K562 (cell line): ENCODE measurements at regions not wholly inside any gene's neighbourhood (a gene's known extent, or its start where the extent isn't known, plus 50 kb on each side); places are given as distances from the start of the nearest gene placed in this dataset.

Source experiments
- ATAC-seq: fragments of 200-7000 bp; cut with Tn5 transposase; 3 replicates; pipeline ENCODE4 v1.9.1; 2020; ENCODE audit warnings: moderate library complexity
- BruUV-seq: library from RNA; stranded (reverse); fragments of 400-500 nt; replicated peaks from 2 replicates; lab custom pipeline; 2021; lab: Mats Ljungman, UMichigan
- CTCF ChIA-PET: fragments of 300-600 bp; formaldehyde crosslinking; extraction: SDS; loops from one replicate; lab custom pipeline; 2021; ENCODE audit warnings: low intra/inter-chr PET ratio; lab: Yijun Ruan, JAX
- POLR2A ChIA-PET: fragments of 300-600, 350-650 bp; sonication (Branson Sonifier 250); formaldehyde crosslinking; extraction: SDS; loops from one replicate; lab custom pipeline; 2021; ENCODE audit warnings: antibody characterized with exemption, inconsistent platforms; lab: Yijun Ruan, JAX
- DNase-seq, 4 experiments: peaks; one replicate each; pipeline versions ENCODE4 v3.0.0 to v3.0.0-alpha.2; 2011 to 2018; ENCODE audit warnings: low spot score in 3 of 4, mixed read lengths in 3 of 4; ENCODE audit errors: extremely low read depth in 1 of 4
- FAIRE-seq: peaks from 2 replicates; lab custom pipeline; 2011; peaks lifted over from hg19 to GRCh38; lab: Jason Lieb, UNC
- H2AFZ ChIP-seq: 2 replicates; pipeline ENCODE4 v1.6.0; 2011; ENCODE audit warnings: low read depth, low read length, control low read depth, inconsistent platforms
- H3K27ac ChIP-seq: fragments of 200-600 bp; 3 replicates; pipeline ENCODE4 v1.8.0; 2011; ENCODE audit warnings: low read depth, mild to moderate bottlenecking, control low read depth, inconsistent platforms, low read length, moderate library complexity, mixed read lengths; ENCODE audit errors: extremely low read depth
- H3K27me3 ChIP-seq, 2 experiments: fragments of 300-600 bp in 1 of 2; 2 replicates in 1 of 2; 3 replicates in 1 of 2; pipeline versions ENCODE4 v1.6.0 to v1.8.0; 2011; ENCODE audit warnings: inconsistent platforms in 2 of 2, low read length in 2 of 2, mild to moderate bottlenecking in 1 of 2, mixed read lengths in 1 of 2, moderate library complexity in 1 of 2; ENCODE audit not compliant: control insufficient read depth in 2 of 2, insufficient read depth in 2 of 2
- H3K36me3 ChIP-seq: fragments of 300-600 bp; 3 replicates; pipeline ENCODE4 v1.8.0; 2011; ENCODE audit warnings: mild to moderate bottlenecking, low read length, inconsistent platforms; ENCODE audit not compliant: control insufficient read depth, insufficient read depth
- H3K4me1 ChIP-seq, 2 experiments: fragments of 200-600 bp in 1 of 2; replicated peaks in 1 of 2; 2 replicates in 1 of 2; 3 replicates in 1 of 2; pipeline versions ENCODE4 v1.5.1 to v1.8.0; 2011; ENCODE audit warnings: inconsistent platforms in 2 of 2, low read length in 2 of 2, mild to moderate bottlenecking in 1 of 2, mixed read lengths in 1 of 2, moderate library complexity in 1 of 2; ENCODE audit not compliant: control insufficient read depth in 2 of 2, insufficient read depth in 2 of 2
- H3K4me2 ChIP-seq: 2 replicates; pipeline ENCODE4 v1.6.1; 2011; ENCODE audit warnings: low read length, control low read depth, inconsistent platforms, mixed read lengths; ENCODE audit not compliant: insufficient read depth
- H3K4me3 ChIP-seq: fragments of 200-600 bp; sonication (generic), shearing (Covaris generic); 2 replicates; pipeline ENCODE4 v1.5.1; 2016; ENCODE audit warnings: control low read depth, inconsistent platforms
- H3K79me2 ChIP-seq: fragments of 200-600 bp; 3 replicates; pipeline ENCODE4 v1.8.0; 2011; ENCODE audit warnings: low read length, inconsistent platforms; ENCODE audit not compliant: control insufficient read depth, insufficient read depth
- H3K9ac ChIP-seq, 2 experiments: 2 replicates each; pipeline versions ENCODE4 v1.6.0 to v1.6.1; 2011; ENCODE audit warnings: low read depth in 2 of 2, low read length in 2 of 2, control low read depth in 1 of 2, inconsistent platforms in 1 of 2, mild to moderate bottlenecking in 1 of 2, mixed read lengths in 1 of 2; ENCODE audit not compliant: insufficient read depth in 1 of 2
- H3K9me1 ChIP-seq: one replicate; pipeline ENCODE4 v1.6.0; 2011; ENCODE audit warnings: inconsistent platforms, mild to moderate bottlenecking, low read length, moderate library complexity; ENCODE audit not compliant: control insufficient read depth, insufficient read depth
- H3K9me3 ChIP-seq: replicated peaks from 2 replicates; pipeline ENCODE4 v1.5.1; 2011; ENCODE audit warnings: low read depth, low read length, inconsistent platforms; ENCODE audit not compliant: control insufficient read depth, insufficient read depth
- H4K20me1 ChIP-seq: replicated peaks from 2 replicates; pipeline ENCODE4 v1.6.1; 2011; ENCODE audit warnings: low read length, inconsistent platforms, mixed read lengths; ENCODE audit not compliant: control insufficient read depth, insufficient read depth
- KLF6 ChIP-seq: fragments of 250-450 bp; sonication (Bioruptor Pico); IDR thresholded peaks from 2 replicates; pipeline ENCODE4 v1.4.0; 2020; ENCODE audit warnings: mild to moderate bottlenecking, moderate library complexity, borderline replicate concordance
- NFATC3 ChIP-seq: fragments of 450-650 bp; IDR thresholded peaks from 2 replicates; pipeline ENCODE4 v1.6.1; 2017; ENCODE audit warnings: mild to moderate bottlenecking
- SRSF3 ChIP-seq: fragments of 200-400 bp; formaldehyde crosslinking; IDR thresholded peaks from 2 replicates; pipeline ENCODE4 v1.6.1; 2016; ENCODE audit warnings: mild to moderate bottlenecking, low read length, moderate library complexity; ENCODE audit not compliant: insufficient read depth
- ZNF143 ChIP-seq: sonication (generic); formaldehyde crosslinking; IDR thresholded peaks from 2 replicates; pipeline ENCODE4 v1.9.0; 2022; ENCODE audit warnings: mild to moderate bottlenecking, missing genetic modification reagents
- ZNF239 ChIP-seq: fragments of 250-450 bp; sonication (Bioruptor Pico); IDR thresholded peaks from 2 replicates; pipeline ENCODE4 v1.4.0; 2020; ENCODE audit warnings: mild to moderate bottlenecking
- WGBS: fragments of 100-300 bp; shearing (Covaris generic); methylation state at CpG from one replicate; pipeline ENCODE4 v1.1.6; 2016; ENCODE audit warnings: low coverage, mixed read lengths; ENCODE audit not compliant: insufficient coverage; ENCODE audit errors: missing lambda C conversion rate; 5-methylcytosine and 5-hydroxymethylcytosine counted together
- in situ Hi-C: fragments of 300-500 bp; cut with MboI; formaldehyde crosslinking; loops from 4 replicates; pipeline ENCODE4 v1.15.0; 2018; ENCODE audit warnings: inconsistent platforms, mixed read lengths
- intact Hi-C: fragments of 100-400 bp; cut with micrococcal nuclease; formaldehyde crosslinking; loops from 2 replicates; pipeline ENCODE4 v1.14.2; 2022
- TF ChIP-seq, protein P1 (sequence below): fragments of 200-800 bp; sonication (Bioruptor generic); IDR thresholded peaks from 2 replicates; pipeline ENCODE4 v1.6.1; 2016; ENCODE audit warnings: missing genetic modification characterization, missing compliant biosample characterization

DNA sequence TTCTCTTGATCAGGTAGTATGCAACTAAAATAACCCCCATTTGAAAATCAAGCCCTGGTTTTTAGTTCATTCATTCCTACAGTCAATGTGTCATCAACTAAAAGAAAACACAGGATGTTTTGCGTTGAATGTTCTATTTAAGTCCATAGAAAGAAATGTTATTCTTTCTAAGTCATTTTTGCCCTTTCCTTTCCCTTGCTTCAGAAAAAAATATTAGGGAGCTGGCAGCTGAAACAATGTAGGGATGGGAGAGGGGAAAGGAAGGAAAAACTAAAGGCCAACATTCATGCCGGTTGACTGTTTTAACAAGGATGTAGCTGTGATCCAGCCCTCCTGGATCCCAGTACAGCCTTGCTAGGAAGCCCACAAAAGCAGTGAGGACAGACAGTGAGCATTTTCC is 155.1 kb downstream of the BTG1 start:
- POLR2A ChIA-PET: no interaction called here
- no peak for DNase-seq

More for the DNA sequence above, 155.1 kb downstream of the BTG1 start:
- Histone ChIP-seq H3K79me2 (no peaks in the 10 kb centered on the region), H3K27me3 (no peaks in the 10 kb centered on the region), H3K4me3 (no peak overlapping the region), H3K9ac (no peak overlapping the region), H2AFZ (peak overlapping the region; percentile 22; the same call in 1 of the 2 replicates), H3K4me1 (peaks cover 0 to 16% of the 10 kb centered on the region in 2 experiments; a peak in 2 of 5 replicates), H4K20me1 (no peaks in the 10 kb centered on the region), H3K27ac (no peak overlapping the region), H3K9me3 (no peaks in the 10 kb centered on the region), H3K9me1 (no peaks in the 10 kb centered on the region), H3K36me3 (no peaks in the 10 kb centered on the region), H3K4me2 (no peak overlapping the region)
- in situ Hi-C loops (no loop called here), intact Hi-C loops (no loop called here)
- 52% methylated on average over 2 of the region's 2 CpGs for WGBS
- FAIRE-seq (no peak), ATAC-seq (no peak)
- TF ChIP-seq ZNF143 (CRISPR knock-in tag) (no peak), SRSF3 (no peak), ZNF239 (CRISPR knock-in tag) (no peak), KLF6 (CRISPR knock-in tag) (no peak), NFATC3 (no peak)
- TF ChIP-seq, protein P1, sequence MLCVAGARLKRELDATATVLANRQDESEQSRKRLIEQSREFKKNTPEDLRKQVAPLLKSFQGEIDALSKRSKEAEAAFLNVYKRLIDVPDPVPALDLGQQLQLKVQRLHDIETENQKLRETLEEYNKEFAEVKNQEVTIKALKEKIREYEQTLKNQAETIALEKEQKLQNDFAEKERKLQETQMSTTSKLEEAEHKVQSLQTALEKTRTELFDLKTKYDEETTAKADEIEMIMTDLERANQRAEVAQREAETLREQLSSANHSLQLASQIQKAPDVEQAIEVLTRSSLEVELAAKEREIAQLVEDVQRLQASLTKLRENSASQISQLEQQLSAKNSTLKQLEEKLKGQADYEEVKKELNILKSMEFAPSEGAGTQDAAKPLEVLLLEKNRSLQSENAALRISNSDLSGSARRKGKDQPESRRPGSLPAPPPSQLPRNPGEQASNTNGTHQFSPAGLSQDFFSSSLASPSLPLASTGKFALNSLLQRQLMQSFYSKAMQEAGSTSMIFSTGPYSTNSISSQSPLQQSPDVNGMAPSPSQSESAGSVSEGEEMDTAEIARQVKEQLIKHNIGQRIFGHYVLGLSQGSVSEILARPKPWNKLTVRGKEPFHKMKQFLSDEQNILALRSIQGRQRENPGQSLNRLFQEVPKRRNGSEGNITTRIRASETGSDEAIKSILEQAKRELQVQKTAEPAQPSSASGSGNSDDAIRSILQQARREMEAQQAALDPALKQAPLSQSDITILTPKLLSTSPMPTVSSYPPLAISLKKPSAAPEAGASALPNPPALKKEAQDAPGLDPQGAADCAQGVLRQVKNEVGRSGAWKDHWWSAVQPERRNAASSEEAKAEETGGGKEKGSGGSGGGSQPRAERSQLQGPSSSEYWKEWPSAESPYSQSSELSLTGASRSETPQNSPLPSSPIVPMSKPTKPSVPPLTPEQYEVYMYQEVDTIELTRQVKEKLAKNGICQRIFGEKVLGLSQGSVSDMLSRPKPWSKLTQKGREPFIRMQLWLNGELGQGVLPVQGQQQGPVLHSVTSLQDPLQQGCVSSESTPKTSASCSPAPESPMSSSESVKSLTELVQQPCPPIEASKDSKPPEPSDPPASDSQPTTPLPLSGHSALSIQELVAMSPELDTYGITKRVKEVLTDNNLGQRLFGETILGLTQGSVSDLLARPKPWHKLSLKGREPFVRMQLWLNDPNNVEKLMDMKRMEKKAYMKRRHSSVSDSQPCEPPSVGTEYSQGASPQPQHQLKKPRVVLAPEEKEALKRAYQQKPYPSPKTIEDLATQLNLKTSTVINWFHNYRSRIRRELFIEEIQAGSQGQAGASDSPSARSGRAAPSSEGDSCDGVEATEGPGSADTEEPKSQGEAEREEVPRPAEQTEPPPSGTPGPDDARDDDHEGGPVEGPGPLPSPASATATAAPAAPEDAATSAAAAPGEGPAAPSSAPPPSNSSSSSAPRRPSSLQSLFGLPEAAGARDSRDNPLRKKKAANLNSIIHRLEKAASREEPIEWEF: no peak
- CTCF ChIA-PET: no interaction called here
- BruUV-seq: no TSS peak
